ENCODE measurements at regions not wholly inside any gene's neighbourhood (a gene's known extent, or its start where the extent isn't known, plus 50 kb on each side); places are given as distances from the start of the nearest gene placed in this dataset.

DNA sequence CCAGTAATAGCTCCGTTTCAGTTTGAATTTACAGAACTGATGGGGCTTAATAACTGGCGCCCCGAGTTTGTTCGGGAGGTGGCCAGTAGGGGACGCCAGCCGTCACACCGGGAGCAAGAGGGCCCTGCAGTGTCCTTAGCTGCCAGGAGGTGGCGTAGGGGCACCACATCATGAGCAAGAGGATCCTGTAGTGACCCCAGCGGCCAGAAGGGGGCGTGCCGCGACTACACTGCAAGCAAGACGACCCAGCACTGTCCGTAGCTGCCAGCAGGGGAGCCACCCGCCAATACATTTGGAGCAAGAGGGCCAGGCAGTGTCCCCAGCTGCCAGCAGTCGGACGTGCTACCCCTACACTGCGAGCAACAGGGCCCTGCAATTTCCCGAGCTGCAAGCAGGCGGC, 663.7 kb upstream of the B3GAT1 start:
- TF ChIP-seq POLR2A (IDR thresholded peaks at IDR 0.05; ENCODE audit: low read length) (no peak), GATA1 (IDR thresholded peaks at IDR 0.05; ENCODE audit: low read depth, low read length) (no peak)
- no peak for DNase-seq

DNA sequence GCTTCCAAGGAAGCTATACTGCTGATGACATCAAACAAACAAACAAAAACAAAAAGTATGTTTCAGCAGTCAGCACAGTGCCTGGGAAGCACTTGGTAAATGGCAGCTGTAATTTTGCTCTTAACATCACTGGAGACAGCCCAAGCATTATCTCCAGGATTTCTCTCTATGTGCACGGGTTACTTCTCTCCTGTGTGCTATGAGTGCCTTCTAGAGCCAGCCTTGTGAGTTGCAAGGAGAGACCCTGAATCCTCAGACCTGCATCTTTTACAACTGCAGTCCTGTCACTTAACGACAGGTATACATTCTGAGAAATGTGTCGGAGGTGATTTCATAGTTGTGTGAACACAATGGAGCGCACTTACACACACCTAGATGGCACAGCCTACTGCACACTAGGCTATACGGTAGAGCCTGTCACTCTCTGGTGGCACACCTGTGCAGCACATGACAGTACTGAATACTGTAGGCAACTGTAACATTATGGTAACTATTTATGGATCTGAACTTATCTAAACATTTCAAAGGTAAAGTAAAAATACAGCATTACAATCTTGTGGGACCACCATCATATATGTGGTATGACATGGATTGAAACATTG, 662.5 kb upstream of the B3GAT1 start:
- TF ChIP-seq GATA1 (IDR thresholded peaks at IDR 0.05; ENCODE audit: low read depth, low read length), result no peak
- TF ChIP-seq POLR2A (IDR thresholded peaks at IDR 0.05; ENCODE audit: low read length), result no peak
- DNase-seq, result no peak

DNA sequence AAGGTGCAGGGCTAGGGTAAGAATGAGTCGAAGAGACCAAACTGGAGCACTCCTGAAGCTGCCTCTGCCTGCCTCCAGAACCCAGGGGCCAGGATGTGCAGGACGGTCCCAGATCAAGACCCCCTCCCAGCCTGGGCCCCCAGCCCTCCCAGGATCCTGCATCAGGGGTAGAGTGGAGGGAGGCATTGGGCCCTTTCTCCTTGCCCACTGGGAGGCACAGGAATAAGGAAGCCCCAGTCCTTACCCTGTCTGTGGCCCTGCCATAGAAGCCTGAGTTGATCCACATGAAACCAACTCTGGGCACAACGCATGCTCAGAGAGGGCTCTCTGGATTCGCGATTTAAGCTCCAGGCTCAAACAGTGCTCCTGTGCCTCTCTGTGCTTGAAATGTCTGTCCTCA, 661.8 kb upstream of the B3GAT1 start:
- no peak for DNase-seq
- TF ChIP-seq POLR2A (IDR thresholded peaks at IDR 0.05; ENCODE audit: low read length) (no peak), GATA1 (IDR thresholded peaks at IDR 0.05; ENCODE audit: low read depth, low read length) (no peak)

DNA sequence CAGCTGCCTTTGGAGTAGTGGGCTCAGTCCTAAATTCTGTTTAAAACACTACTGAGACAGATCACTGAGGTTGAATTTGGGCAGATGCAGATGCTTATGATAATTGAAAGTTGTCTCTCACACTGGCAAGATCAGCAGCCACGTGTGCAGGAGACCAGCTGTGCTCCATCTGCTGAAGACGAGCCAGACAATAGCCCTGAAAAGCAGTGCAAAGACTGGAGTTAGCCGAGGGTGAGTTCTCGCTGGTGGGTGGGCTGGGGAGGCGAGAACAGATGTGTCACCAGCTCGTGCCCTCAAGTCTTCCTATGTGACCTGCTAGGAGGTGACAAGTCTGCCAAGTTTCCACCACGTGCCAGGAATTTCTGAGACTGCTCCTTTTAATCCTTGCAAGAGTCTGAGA, 661.3 kb upstream of the B3GAT1 start:
- DNase-seq, result no peak
- TF ChIP-seq GATA1 (IDR thresholded peaks at IDR 0.05; ENCODE audit: low read depth, low read length), result no peak
- TF ChIP-seq POLR2A (IDR thresholded peaks at IDR 0.05; ENCODE audit: low read length), result no peak

DNA sequence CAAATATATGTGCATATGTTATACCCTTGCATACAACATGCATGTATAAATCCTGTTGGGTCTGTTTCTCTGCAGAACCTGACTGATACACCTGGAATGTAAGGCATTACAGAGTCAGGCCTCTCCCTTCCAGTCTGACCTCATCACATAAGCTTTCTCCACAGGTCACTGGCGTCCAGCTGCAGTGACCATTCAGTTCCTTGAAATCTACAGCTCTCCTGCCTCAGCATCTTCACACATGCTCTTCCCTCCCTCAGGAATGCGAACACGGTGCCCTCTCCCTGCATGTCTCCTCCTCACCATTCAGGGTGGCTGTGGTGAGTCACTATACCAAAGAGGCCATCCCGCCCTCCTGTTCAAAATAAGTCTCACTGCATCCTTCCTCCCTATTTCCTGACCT, 657.8 kb upstream of the B3GAT1 start:
- TF ChIP-seq POLR2A (IDR thresholded peaks at IDR 0.05; ENCODE audit: low read length) (no peak), GATA1 (IDR thresholded peaks at IDR 0.05; ENCODE audit: low read depth, low read length) (no peak)
- DNase-seq, result no peak

DNA sequence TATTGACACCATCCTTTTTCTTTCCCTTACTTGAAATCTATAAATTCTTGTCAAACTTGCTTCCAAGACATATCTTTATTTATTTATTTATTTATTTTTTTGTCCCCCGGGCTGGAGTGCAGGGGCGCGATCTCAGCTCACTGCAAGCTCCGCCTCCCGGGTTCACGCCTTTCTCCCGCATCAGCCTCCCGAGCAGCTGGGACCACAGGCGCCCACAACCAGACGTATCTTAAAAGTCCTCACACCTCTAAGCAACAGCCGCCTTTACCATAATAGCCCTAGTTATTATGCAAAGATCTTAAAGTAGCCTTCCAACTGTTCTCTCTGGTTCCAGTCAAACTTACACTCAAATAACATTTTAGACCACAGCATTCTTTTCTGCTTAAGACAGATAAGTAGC, 657.0 kb upstream of the B3GAT1 start:
- TF ChIP-seq POLR2A (IDR thresholded peaks at IDR 0.05; ENCODE audit: low read length), result no peak
- no peak for TF ChIP-seq GATA1 (IDR thresholded peaks at IDR 0.05; ENCODE audit: low read depth, low read length)
- no peak for DNase-seq

DNA sequence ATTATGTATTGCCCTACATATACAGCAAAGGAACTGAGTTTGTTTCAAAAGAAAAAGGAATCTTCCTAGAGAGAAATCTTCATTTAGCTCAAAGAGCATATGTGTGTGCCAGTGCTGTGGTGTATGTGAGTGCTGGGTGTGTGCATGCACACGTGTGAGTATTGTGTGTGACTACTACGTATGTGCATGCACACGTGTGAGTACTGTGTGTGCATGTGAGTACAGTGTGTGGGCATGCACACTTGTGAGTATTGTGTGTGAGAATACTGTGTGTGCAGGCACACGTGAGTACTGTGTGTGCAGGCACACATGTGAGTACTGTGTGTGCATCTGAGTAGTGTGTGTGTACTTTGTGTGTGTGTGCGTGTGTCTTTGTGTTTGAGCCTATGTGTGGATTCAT, 651.0 kb upstream of the B3GAT1 start:
- no peak for DNase-seq
- TF ChIP-seq GATA1 (IDR thresholded peaks at IDR 0.05; ENCODE audit: low read depth, low read length), result no peak
- no peak for TF ChIP-seq POLR2A (IDR thresholded peaks at IDR 0.05; ENCODE audit: low read length)

DNA sequence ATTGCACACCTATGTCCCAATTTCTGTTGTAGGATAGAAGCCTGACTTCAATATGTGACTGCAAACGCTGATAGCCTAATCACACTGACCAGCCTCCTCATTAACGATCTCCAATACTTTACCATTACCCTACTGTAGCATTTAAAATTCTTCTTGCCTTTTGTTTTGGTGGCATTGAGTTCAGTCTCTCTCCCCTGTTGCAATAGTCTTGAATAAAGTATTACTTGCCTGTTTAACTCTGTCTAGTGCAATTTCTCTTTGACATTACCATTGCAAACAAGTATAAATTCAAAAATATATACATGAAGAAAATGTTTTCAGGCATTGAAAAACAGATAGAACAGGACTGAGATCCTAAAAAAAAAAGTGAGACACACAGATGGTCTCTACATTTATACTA, 649.1 kb upstream of the B3GAT1 start:
- TF ChIP-seq GATA1 (IDR thresholded peaks at IDR 0.05; ENCODE audit: low read depth, low read length), result no peak
- no peak for DNase-seq

DNA sequence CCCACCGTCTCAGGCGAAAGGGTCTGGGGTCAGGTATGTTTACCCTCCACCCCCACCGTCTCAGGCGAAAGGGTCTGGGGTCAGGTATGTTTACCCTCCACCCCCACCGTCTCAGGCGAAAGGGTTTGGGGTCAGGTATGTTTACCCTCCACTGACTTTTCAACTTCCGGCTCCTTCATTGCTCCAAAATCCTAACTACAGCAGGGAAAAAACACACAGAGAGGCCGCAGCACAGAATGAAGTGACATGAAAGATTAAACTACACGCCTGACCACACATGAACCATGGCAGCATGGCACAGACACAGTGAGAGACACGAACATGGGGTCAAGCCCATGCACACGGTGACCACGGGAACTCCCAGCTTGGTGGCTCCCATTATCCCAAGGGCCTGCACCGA, 634.9 kb upstream of the B3GAT1 start:
- TF ChIP-seq POLR2A (IDR thresholded peaks at IDR 0.05; ENCODE audit: low read length), result no peak
- TF ChIP-seq GATA1 (IDR thresholded peaks at IDR 0.05; ENCODE audit: low read depth, low read length), result no peak
- DNase-seq, result no peak

DNA sequence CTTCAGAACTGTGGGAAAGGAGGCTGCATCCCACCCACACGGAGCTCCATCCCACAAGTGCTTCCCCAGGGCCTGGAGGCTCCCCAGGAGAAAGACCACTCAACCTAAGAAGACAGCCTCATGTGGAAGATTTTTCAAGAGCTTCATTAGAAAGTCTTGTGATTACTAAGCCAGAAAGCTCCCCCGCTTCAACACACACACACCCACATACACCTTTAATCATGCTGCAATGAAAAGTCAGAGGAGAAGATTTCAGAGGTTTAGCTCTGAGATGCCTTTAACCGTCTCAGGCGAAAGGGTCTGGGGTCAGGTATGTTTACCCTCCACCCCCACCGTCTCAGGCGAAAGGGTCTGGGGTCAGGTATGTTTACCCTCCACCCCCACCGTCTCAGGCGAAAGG, 634.5 kb upstream of the B3GAT1 start:
- no peak for TF ChIP-seq GATA1 (IDR thresholded peaks at IDR 0.05; ENCODE audit: low read depth, low read length)
- TF ChIP-seq POLR2A (IDR thresholded peaks at IDR 0.05; ENCODE audit: low read length), result no peak
- DNase-seq, result no peak

DNA sequence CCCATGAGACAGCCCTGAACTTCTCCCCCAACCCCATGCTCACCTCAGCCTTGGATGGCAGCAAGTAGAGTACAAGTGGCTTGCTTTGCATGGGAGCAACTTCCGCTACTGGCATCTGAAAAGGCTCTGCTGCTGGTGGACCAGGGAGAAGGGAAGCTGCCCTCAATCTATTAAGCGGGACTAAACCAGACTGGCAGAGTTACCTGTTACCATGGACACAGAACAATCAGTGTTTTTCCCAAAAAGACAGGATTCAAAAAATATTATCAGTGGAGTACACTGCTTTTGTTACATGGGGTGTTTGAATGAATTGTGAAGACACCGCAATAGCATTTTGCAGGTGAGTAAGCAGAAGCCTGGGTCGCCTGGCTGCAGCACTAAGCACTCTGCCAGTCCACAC, 631.4 kb upstream of the B3GAT1 start:
- no peak for DNase-seq
- no peak for TF ChIP-seq GATA1 (IDR thresholded peaks at IDR 0.05; ENCODE audit: low read depth, low read length)
- TF ChIP-seq POLR2A (IDR thresholded peaks at IDR 0.05; ENCODE audit: low read length), result no peak

DNA sequence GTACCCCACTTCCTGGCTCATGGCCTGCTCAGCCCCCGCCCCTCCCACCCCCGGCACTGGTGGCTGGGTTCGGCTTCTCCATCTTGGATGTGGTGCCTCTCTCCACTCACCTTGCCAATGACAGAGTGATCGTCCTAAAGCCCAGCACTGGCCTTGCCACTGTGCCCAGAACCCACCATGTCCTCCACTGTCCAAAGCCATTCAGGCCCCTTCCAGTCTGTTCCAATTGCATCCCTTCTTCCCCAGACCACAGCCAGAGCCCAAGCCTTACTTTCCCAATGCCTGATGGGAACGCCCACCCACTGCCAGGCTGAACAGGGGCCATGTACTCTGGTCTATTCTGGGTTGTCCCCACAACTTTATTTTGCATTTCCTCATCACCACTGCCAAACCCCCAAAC, 625.8 kb upstream of the B3GAT1 start:
- no peak for TF ChIP-seq GATA1 (IDR thresholded peaks at IDR 0.05; ENCODE audit: low read depth, low read length)
- no peak for DNase-seq

DNA sequence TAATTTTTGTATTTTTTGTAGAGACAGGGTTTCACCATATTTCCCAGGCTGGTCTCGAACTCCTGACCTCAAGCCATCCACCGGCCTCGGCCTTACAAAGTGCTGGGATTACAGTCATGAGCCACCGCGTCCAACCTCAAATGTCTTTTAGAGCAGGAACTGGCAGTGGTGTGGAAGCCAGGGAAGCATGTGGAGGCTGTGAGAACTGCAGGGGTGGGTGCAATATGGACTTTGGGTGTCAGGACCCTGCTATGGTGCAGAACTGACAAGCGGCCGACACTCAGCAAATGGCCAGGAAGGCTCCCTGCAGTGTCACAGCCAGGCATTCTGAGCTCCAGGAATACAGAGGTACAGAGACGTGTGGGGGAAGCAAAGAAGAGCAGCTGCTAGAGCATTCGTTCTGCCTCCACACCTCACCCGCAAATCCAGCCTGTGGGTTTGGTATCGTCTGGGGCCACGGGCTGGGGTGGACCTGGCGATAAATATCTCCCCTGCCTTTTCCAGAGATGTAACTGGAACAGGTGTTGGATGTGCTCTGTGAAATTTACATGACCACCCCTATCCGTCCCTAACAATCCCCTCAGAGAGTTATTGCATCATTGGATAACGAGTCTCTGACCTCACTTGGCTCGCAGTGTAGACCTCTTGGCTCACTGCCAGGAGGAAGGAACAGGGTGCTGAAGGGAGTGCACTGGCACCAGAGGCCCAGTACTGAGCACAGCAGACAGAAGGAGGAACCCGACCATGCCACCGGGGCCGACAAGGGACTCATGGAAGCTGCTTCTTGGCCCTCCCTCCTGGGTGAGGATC, 624.7 kb upstream of the B3GAT1 start:
- peak in 1 of 2 experiments; percentile 1 for DNase-seq
- TF ChIP-seq GATA1 (IDR thresholded peaks at IDR 0.05; ENCODE audit: low read depth, low read length) (no peak), POLR2A (IDR thresholded peaks at IDR 0.05; ENCODE audit: low read length) (no peak)

DNA sequence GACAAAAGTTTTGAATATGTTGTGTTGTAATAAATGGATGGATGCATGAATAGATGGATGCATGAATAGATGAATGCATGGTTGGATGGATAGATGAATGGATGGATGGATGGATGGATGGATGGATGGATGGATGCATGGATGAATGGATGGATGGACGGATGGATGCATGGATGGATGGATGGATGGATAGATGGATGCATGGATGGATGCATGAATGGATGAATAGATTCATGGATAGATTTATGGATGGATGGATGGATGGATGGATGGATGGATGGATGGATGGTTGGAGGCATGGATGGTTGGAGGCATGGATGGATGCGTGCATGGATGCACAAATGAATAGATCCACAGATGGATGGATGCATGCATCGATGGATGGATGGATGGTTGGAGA, 623.2 kb upstream of the B3GAT1 start:
- TF ChIP-seq GATA1 (IDR thresholded peaks at IDR 0.05; ENCODE audit: low read depth, low read length) (no peak), POLR2A (IDR thresholded peaks at IDR 0.05; ENCODE audit: low read length) (no peak)
- no peak for DNase-seq

DNA sequence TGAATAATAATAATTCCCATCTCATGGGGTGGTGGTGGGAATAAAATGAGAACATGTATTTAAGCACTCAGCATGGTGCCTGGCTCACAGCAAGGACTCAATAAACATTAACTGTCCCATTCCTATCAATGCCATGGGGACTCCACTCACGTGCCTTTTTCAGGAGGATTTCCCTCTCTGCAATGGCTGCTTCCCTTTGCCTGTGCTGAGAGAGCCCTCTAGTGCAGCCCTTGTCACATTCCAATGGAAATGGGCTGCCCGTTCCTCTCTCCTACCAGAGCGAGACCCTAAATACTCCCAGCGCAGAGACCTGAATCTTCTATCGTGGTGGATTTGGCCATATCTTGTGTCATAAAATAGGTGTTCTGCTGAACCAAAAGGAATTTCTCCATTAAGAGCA, 621.5 kb upstream of the B3GAT1 start:
- TF ChIP-seq GATA1 (IDR thresholded peaks at IDR 0.05; ENCODE audit: low read depth, low read length) (no peak), POLR2A (IDR thresholded peaks at IDR 0.05; ENCODE audit: low read length) (no peak)
- DNase-seq, result no peak
